KMS-11 (cell line): ENCODE measurements at regions not wholly inside any gene's neighbourhood (a gene's known extent, or its start where the extent isn't known, plus 50 kb on each side); places are given as distances from the start of the nearest gene placed in this dataset.

Source experiments
- H2AFZ ChIP-seq: fragments of 200-600 bp; sonication (generic); 2 replicates; pipeline ENCODE4 v1.6.1; 2016; ENCODE audit warnings: antibody characterized with exemption, mixed run types, low read depth
- H3K27ac ChIP-seq: fragments of 200-600 bp; sonication (generic); 2 replicates; pipeline ENCODE4 v1.6.1; 2016; ENCODE audit warnings: mild to moderate bottlenecking, mixed run types
- H3K27me3 ChIP-seq: fragments of 200-600 bp; sonication (generic); 2 replicates; pipeline ENCODE4 v1.6.1; 2017; ENCODE audit warnings: mild to moderate bottlenecking, low read depth, mixed run types, moderate library complexity; ENCODE audit not compliant: insufficient read depth
- H3K36me3 ChIP-seq: fragments of 200-600 bp; sonication (generic); 2 replicates; pipeline ENCODE4 v1.6.1; 2017; ENCODE audit warnings: mild to moderate bottlenecking, mixed run types; ENCODE audit not compliant: insufficient read depth
- H3K4me1 ChIP-seq: fragments of 200-600 bp; sonication (generic); 2 replicates; pipeline ENCODE4 v1.6.1; 2016; ENCODE audit warnings: mild to moderate bottlenecking, low read depth, mixed run types; ENCODE audit not compliant: poor library complexity, severe bottlenecking
- H3K4me2 ChIP-seq: fragments of 200-600 bp; sonication (generic); 2 replicates; pipeline ENCODE4 v1.7.0; 2016; ENCODE audit warnings: mild to moderate bottlenecking, mixed run types
- H3K4me3 ChIP-seq: fragments of 200-600 bp; sonication (generic); IDR thresholded peaks from 2 replicates; pipeline ENCODE4 v1.6.1; 2017; ENCODE audit warnings: low read depth, low read length, mixed read lengths; ENCODE audit not compliant: insufficient read depth
- H3K79me2 ChIP-seq: fragments of 200-600 bp; sonication (generic); 2 replicates; pipeline ENCODE4 v1.6.1; 2016; ENCODE audit warnings: low read depth, mixed run types; ENCODE audit not compliant: insufficient read depth
- H3K9ac ChIP-seq: fragments of 200-600 bp; sonication (generic); 2 replicates; pipeline ENCODE4 v1.6.1; 2016; ENCODE audit warnings: mild to moderate bottlenecking, mixed run types
- H4K20me1 ChIP-seq: fragments of 200-600 bp; sonication (generic); 2 replicates; pipeline ENCODE4 v1.6.1; 2016; ENCODE audit warnings: mild to moderate bottlenecking, mixed run types; ENCODE audit not compliant: insufficient read depth
- CTCF ChIP-seq: fragments of 200-600 bp; sonication (generic); conservative IDR thresholded peaks from 2 replicates; pipeline ENCODE4 v1.6.1; 2017; ENCODE audit warnings: low read depth, mild to moderate bottlenecking, antibody characterized with exemption, low read length, moderate library complexity, mixed read lengths

GRCh38 chr7:121561717-121562116 lies 165.6 kb upstream of the FAM3C start:
- Histone ChIP-seq H3K79me2 (no peaks in the 10 kb centered on the region), H3K27ac (no peak overlapping the region), H3K4me2 (no peak overlapping the region), H3K27me3 (no peaks in the 10 kb centered on the region), H4K20me1 (no peaks in the 10 kb centered on the region), H3K4me3 (no peak overlapping the region), H3K4me1 (no peaks in the 10 kb centered on the region), H3K9ac (no peak overlapping the region), H2AFZ (no peak overlapping the region), H3K36me3 (no peaks in the 10 kb centered on the region)
- no peak for TF ChIP-seq CTCF

- Histone ChIP-seq H3K36me3 (no peaks in the 10 kb centered on the region), H3K27ac (no peak overlapping the region), H3K4me1 (no peaks in the 10 kb centered on the region), H3K9ac (no peak overlapping the region), H3K4me3 (no peak overlapping the region), H3K79me2 (no peaks in the 10 kb centered on the region), H4K20me1 (no peaks in the 10 kb centered on the region), H3K27me3 (no peaks in the 10 kb centered on the region), H3K4me2 (no peak overlapping the region), H2AFZ (no peak overlapping the region)
- no peak for TF ChIP-seq CTCF
These were observed 164.3 kb upstream of the FAM3C start for GRCh38 chr7:121560267-121560990.

GRCh38 chr7:121558288-121558687 lies 162.2 kb upstream of the FAM3C start:
- H3K9ac ChIP-seq, result no peak overlapping the region
- no peak overlapping the region for H3K4me3 ChIP-seq
- no peaks in the 10 kb centered on the region for H3K79me2 ChIP-seq
- no peaks in the 10 kb centered on the region for H3K36me3 ChIP-seq
- no peaks in the 10 kb centered on the region for H4K20me1 ChIP-seq
- no peak overlapping the region for H3K4me2 ChIP-seq
- no peak for TF ChIP-seq CTCF
- H3K27me3 ChIP-seq, result no peaks in the 10 kb centered on the region
- no peak overlapping the region for H2AFZ ChIP-seq
- H3K4me1 ChIP-seq, result no peaks in the 10 kb centered on the region
- no peak overlapping the region for H3K27ac ChIP-seq

- TF ChIP-seq CTCF, result no peak
- Histone ChIP-seq H3K79me2 (no peaks in the 10 kb centered on the region), H3K4me2 (no peak overlapping the region), H3K4me1 (no peaks in the 10 kb centered on the region), H2AFZ (no peak overlapping the region), H4K20me1 (no peaks in the 10 kb centered on the region), H3K36me3 (no peaks in the 10 kb centered on the region), H3K9ac (no peak overlapping the region), H3K4me3 (no peak overlapping the region), H3K27ac (no peak overlapping the region), H3K27me3 (no peaks in the 10 kb centered on the region)
These were observed 161.2 kb upstream of the FAM3C start for GRCh38 chr7:121557034-121557892.
